ENCODE measurements at regions not wholly inside any gene's neighbourhood (a gene's known extent, or its start where the extent isn't known, plus 50 kb on each side); places are given as distances from the start of the nearest gene placed in this dataset.
A peak's percentile ranks its signal among the peaks of the same experiment; 100 is the strongest.

GRCh38 chr3:72158639-72159326 is 373.8 kb upstream of the PROK2 start:
- WGBS (ENCODE audit: insufficient coverage) = 62% methylated on average over 9 of the region's 15 CpGs
- Histone ChIP-seq H3K27ac (ENCODE audit: low read depth, low read length) (no peak overlapping the region), H3K4me3 (ENCODE audit: low read depth, low read length) (no peak overlapping the region)

DNA sequence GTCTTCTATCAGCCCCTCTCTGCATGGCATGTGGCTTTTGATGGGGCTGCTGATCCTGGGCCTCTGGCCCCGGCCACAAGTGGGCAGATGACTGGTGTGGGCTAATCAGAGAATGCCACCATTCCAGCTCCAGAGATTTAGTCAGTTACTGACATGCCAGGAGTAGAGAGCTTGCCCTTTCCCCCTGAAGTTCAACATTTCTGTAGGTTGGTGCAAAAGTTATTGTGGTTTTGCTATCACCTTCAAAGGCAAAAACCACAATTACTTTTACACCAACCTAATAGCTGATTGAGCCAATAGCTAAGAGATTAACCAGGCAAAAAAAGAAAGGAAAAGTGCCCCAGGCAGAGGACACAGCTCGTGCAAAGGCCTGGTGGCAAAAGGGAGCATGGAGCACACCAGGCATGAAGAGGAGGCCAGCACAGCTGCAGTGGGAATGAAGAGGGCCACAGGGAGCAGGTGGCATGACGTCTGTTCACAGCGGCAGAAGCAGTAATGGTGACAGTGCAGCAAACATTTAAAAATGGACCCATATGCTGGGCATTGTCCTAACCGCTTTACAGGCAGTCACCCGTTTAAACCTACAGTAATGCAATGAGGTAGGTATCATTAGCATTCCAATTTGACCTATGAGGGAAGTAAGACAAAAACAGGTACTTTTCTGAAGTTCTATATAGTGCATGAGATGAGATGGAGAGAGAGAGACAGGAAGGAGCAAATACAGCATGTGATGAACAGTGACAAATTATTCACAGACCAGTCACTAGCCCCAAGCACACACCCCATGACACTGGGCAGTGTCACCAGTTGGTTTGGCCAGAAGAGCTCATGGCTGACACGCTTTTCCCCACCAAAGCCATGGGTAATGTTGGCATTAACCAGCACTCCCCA is 373.0 kb upstream of the PROK2 start:
- H3K4me3 ChIP-seq (ENCODE audit: low read depth, low read length) = no peak overlapping the region
- peaks cover 19% of the 10 kb centered on the region for H3K4me1 ChIP-seq (ENCODE audit: control insufficient read depth, insufficient read depth, low read length)

More at GRCh38 chr3:72158639-72159326, 373.8 kb upstream of the PROK2 start:
- Histone ChIP-seq H3K4me1 (ENCODE audit: control insufficient read depth, insufficient read depth, low read length) (peaks cover 17% of the 10 kb centered on the region), H3K27me3 (ENCODE audit: control insufficient read depth, insufficient read depth, low read length) (peaks cover 4% of the 10 kb centered on the region), H3K9me3 (ENCODE audit: control insufficient read depth, insufficient read depth, low read length) (no peaks in the 10 kb centered on the region), H3K36me3 (ENCODE audit: control insufficient read depth, insufficient read depth, low read length) (no peaks in the 10 kb centered on the region)
- DNase-seq (ENCODE audit: low read depth in 4 of 6, low spot score in 6 of 6) = peak in 1 of 6 donors; percentile 33

DNA sequence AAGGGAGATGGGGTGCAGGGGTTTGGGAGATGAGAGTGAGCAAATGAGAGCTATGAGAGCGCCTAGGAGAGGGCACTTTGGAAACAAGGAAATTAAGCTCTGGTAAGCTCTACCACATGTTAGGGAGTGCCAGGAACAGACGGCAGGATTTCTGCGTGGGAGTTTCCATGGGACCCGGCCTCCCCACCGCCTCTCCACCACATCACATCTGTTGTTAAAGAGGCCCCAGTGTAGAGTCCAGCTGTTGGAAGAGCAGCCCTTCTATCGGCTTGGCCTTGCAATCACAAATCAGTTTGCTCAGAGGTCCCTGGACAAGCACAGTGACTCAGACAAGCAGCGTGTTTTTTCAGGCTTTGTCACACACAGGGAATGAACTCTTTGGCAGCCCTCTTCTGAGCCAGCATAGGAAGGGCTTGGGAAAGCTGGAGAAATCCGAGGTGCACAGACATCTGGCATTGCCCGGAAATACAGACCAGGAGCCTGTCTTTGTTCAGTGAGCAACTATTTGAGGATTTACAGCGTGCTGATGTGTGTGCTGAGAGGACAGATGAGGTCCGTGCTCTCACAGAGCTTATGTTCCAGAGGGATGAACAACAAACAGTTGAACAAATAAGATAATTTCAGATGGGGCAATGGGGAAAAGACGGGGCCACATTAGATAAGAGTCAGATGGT is 370.6 kb upstream of the PROK2 start:
- Histone ChIP-seq H3K4me3 (ENCODE audit: low read depth, low read length) (no peak overlapping the region), H3K27ac (ENCODE audit: low read depth, low read length) (peak overlapping the region; percentile 43), H3K4me1 (ENCODE audit: control insufficient read depth, insufficient read depth, low read length) (peaks cover 21% of the 10 kb centered on the region), H3K27me3 (ENCODE audit: control insufficient read depth, insufficient read depth, low read length) (peaks cover 2% of the 10 kb centered on the region), H3K36me3 (ENCODE audit: control insufficient read depth, insufficient read depth, low read length) (no peaks in the 10 kb centered on the region), H3K9me3 (ENCODE audit: control insufficient read depth, insufficient read depth, low read length) (no peaks in the 10 kb centered on the region)
- WGBS (ENCODE audit: insufficient coverage) = 38% methylated on average over 12 of the region's 12 CpGs
- DNase-seq (ENCODE audit: low read depth in 4 of 6, low spot score in 6 of 6) = peak in 2 of 6 donors; percentile 62 to 78

More for the DNA sequence above, 373.0 kb upstream of the PROK2 start:
- peaks cover 4% of the 10 kb centered on the region for H3K27me3 ChIP-seq (ENCODE audit: control insufficient read depth, insufficient read depth, low read length)
- H3K36me3 ChIP-seq (ENCODE audit: control insufficient read depth, insufficient read depth, low read length) = no peaks in the 10 kb centered on the region
- H3K9me3 ChIP-seq (ENCODE audit: control insufficient read depth, insufficient read depth, low read length) = no peaks in the 10 kb centered on the region
- 87% methylated on average over 7 of the region's 7 CpGs for WGBS (ENCODE audit: insufficient coverage)
- DNase-seq (ENCODE audit: low read depth in 4 of 6, low spot score in 6 of 6) = no peak
- no peak overlapping the region for H3K27ac ChIP-seq (ENCODE audit: low read depth, low read length)

GRCh38 chr3:72154391-72155335 is 369.7 kb upstream of the PROK2 start:
- WGBS (ENCODE audit: insufficient coverage) = no CpG with 5 or more reads among the region's 4 CpGs
- Histone ChIP-seq H3K4me3 (ENCODE audit: low read depth, low read length) (no peak overlapping the region), H3K36me3 (ENCODE audit: control insufficient read depth, insufficient read depth, low read length) (no peaks in the 10 kb centered on the region), H3K27ac (ENCODE audit: low read depth, low read length) (peak overlapping the region; percentile 43), H3K9me3 (ENCODE audit: control insufficient read depth, insufficient read depth, low read length) (no peaks in the 10 kb centered on the region), H3K27me3 (ENCODE audit: control insufficient read depth, insufficient read depth, low read length) (peaks cover 2% of the 10 kb centered on the region), H3K4me1 (ENCODE audit: control insufficient read depth, insufficient read depth, low read length) (peaks cover 21% of the 10 kb centered on the region)
- no peak for DNase-seq (ENCODE audit: low read depth in 4 of 6, low spot score in 6 of 6)

DNA sequence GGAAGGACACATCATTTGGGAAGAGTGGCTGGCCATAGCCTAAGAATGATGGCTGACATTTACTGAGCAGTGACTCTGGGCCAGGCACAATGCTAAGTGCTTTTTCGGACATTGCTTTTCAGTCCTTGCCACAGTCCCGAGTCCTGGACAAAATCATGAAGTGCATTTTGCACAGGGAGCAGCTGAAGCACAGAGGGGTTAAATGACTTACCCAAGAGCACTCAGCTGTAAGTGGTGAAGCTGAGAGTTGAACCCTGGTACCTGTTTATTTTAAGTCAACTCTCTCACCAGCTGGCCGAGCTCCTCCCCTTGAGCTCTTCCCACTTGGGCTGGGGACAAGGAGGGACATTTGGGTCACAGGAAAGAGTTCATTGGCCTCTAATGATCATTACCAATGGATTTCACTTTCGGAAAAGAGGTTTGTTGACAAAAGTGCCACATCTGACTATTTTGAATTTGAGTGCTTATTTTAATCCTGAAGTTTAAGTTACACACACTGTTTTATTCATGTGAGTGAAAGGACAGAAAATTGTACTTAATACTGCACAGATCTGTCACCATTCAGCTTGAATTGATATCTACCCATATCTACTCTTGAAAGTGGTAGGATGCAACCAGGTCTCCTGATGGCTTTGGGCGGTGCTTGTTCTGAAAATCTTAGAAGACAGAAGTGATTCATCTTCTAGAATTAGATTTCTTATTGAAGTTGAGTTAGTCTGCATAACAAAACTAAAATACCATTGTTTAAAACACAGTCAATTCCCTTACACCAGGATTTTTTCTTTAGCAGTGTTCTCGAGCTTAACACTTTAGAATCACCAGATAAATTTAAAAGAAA is 368.7 kb upstream of the PROK2 start:
- no peak overlapping the region for H3K4me3 ChIP-seq (ENCODE audit: low read depth, low read length)
- no peaks in the 10 kb centered on the region for H3K36me3 ChIP-seq (ENCODE audit: control insufficient read depth, insufficient read depth, low read length)
- H3K27ac ChIP-seq (ENCODE audit: low read depth, low read length) = peak overlapping the region; percentile 76
- H3K4me1 ChIP-seq (ENCODE audit: control insufficient read depth, insufficient read depth, low read length) = peaks cover 21% of the 10 kb centered on the region
- DNase-seq (ENCODE audit: low read depth in 4 of 6, low spot score in 6 of 6) = no peak
- H3K9me3 ChIP-seq (ENCODE audit: control insufficient read depth, insufficient read depth, low read length) = no peaks in the 10 kb centered on the region
- no peaks in the 10 kb centered on the region for H3K27me3 ChIP-seq (ENCODE audit: control insufficient read depth, insufficient read depth, low read length)
- WGBS (ENCODE audit: insufficient coverage) = 27% methylated on average over 2 of the region's 6 CpGs

- peak overlapping the region; percentile 28 for H3K4me3 ChIP-seq (ENCODE audit: low read depth, low read length)
- 14% methylated on average over 20 of the region's 21 CpGs for WGBS (ENCODE audit: insufficient coverage)
These were observed 367.9 kb upstream of the PROK2 start for GRCh38 chr3:72152551-72153476.

GRCh38 chr3:72151465-72152238 is 366.7 kb upstream of the PROK2 start:
- H3K36me3 ChIP-seq (ENCODE audit: control insufficient read depth, insufficient read depth, low read length) = no peaks in the 10 kb centered on the region
- 88% methylated on average over 7 of the region's 9 CpGs for WGBS (ENCODE audit: insufficient coverage)
- H3K27me3 ChIP-seq (ENCODE audit: control insufficient read depth, insufficient read depth, low read length) = no peaks in the 10 kb centered on the region
- H3K4me1 ChIP-seq (ENCODE audit: control insufficient read depth, insufficient read depth, low read length) = peaks cover 21% of the 10 kb centered on the region
- no peak overlapping the region for H3K27ac ChIP-seq (ENCODE audit: low read depth, low read length)
- H3K9me3 ChIP-seq (ENCODE audit: control insufficient read depth, insufficient read depth, low read length) = no peaks in the 10 kb centered on the region
- no peak overlapping the region for H3K4me3 ChIP-seq (ENCODE audit: low read depth, low read length)
- no peak for DNase-seq (ENCODE audit: low read depth in 4 of 6, low spot score in 6 of 6)

More at GRCh38 chr3:72152551-72153476, 367.9 kb upstream of the PROK2 start:
- H3K4me1 ChIP-seq (ENCODE audit: control insufficient read depth, insufficient read depth, low read length) = peaks cover 21% of the 10 kb centered on the region
- peak overlapping the region; percentile 76 for H3K27ac ChIP-seq (ENCODE audit: low read depth, low read length)
- no peaks in the 10 kb centered on the region for H3K9me3 ChIP-seq (ENCODE audit: control insufficient read depth, insufficient read depth, low read length)
- DNase-seq (ENCODE audit: low read depth in 4 of 6, low spot score in 6 of 6) = peak; percentile 72 to 96 (median 82)
- H3K36me3 ChIP-seq (ENCODE audit: control insufficient read depth, insufficient read depth, low read length) = no peaks in the 10 kb centered on the region
- H3K27me3 ChIP-seq (ENCODE audit: control insufficient read depth, insufficient read depth, low read length) = no peaks in the 10 kb centered on the region
